HG03196 (cell line): ENCODE measurements at regions not wholly inside any gene's neighbourhood (a gene's known extent, or its start where the extent isn't known, plus 50 kb on each side); places are given as distances from the start of the nearest gene placed in this dataset.

Experiments
- ATAC-seq: cut with Tn5 transposase; IDR thresholded peaks from one replicate; pipeline ENCODE4 v1.9.1; 2021; ENCODE audit not compliant: unreplicated experiment

GRCh38 chr2:58669998-58670397 lies 428.9 kb upstream of the FANCL start:
- ATAC-seq, result no peak

DNA sequence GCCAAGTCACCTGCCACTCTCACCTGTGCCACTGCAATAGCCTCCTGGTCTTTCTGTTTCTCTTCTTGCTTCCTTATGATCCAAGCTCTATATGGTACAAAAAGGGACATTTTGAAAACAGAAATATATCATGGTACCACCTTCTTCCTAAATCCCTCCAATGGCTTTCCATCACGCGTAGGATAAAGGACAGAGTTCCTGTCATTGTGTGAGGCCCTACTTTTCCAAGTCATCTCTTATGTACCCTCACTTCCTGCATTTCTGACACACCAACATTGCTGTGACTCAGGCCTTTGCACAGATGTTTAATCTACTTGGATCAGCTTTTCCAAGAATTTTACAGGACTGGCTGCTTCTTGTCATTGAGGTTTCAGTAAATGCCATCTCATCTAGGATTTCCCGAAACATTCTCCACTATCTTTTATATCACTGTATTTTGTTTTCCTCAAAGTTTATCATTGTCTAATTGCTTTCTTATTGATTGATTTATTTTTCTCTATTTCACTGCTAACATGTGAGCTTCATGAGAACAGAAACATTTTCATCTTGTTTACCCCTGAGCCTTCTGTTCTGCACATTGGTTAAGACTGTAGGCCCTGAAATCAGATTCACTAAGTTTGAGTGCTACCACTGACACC lies 426.1 kb upstream of the FANCL start:
- ATAC-seq, result no peak

DNA sequence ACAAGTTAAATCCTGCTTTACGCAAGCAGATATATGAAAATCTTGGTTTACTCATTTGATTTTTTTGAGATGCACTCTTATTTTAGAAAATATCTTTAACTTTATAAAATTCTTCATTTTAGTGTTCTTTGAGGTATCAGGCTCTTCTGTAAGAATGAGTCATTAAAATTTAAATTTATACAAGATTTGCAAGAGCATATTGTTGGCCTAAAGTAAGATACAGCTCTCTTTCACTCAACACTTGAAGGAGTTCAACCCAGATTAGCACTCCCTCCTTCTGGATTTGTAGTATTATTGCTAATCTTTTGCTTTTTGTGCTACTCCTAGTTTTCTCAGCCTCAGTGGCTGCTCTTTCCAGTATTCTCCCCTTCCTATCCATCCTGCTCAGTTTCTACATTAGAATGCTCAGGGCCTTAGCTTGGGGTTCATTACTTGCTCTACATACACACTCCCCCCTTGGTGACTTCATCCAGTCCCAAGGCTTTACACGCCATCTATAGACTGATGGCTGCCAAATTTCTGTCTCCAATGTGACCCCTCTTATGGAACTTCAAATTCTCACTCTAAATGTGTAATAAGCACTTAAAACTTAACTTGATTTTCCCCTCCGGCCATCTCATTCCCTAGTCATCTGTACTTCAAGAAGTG lies 425.3 kb upstream of the FANCL start:
- ATAC-seq, result no peak

DNA sequence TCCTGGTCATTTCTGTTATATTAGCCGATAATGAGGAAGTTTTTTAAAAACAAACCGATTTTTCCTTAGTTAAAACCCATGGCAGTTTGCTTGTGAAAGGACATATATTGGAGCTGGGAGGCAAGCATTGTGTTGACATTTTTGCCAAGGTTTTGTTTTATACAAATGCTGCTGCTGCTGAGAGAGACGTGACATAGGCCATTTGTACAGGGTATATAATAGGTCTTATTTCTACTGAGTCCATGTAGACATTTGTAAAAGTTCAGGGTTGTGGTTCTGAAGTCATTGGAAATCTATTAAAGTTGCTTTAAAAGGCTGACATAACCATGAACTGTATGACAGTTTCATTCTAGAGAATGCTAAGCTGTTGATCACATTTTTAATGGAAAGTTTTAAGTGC lies 424.0 kb upstream of the FANCL start:
- no peak for ATAC-seq

- ATAC-seq, result no peak
These were observed 423.5 kb upstream of the FANCL start for GRCh38 chr2:58664523-58665151.

DNA sequence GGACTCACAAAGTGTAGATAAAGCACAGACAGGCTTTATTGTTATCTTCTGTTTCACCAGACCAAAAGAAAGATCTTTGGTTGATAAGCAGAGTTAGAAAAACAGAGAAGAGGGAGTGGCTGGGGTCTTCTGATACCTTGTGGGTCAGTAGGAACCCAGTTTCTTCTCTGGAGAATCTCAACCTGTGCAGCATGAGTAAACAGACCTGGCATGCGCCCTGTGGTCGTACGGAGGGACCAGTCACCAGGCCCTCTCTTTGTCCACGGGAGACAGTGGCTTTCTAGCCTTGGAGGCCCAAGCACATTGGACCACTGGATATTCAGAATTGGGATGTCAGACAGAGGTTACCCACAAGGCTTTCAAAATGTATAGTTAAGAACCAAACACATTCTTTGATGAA lies 418.9 kb upstream of the FANCL start:
- no peak for ATAC-seq

DNA sequence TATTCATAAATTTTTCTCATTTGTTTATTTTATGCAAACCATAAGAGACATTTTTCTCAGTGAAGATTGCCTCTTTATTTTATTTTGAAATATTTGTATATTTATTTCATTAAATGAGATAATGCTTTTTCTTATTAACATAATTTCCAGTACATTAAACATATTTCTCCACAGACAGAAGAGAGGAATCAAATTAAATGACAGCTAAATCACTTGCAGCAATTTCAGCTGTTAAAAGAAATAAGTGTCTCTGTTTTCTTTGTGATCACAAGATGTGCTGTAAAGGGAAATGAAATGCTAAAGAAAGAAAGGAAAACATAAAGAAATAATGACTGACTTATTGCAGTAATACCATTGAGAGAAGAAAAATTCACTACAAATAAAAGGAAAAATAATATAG lies 414.0 kb upstream of the FANCL start:
- ATAC-seq, result no peak

GRCh38 chr2:58651930-58652329 lies 410.8 kb upstream of the FANCL start:
- ATAC-seq, result no peak

DNA sequence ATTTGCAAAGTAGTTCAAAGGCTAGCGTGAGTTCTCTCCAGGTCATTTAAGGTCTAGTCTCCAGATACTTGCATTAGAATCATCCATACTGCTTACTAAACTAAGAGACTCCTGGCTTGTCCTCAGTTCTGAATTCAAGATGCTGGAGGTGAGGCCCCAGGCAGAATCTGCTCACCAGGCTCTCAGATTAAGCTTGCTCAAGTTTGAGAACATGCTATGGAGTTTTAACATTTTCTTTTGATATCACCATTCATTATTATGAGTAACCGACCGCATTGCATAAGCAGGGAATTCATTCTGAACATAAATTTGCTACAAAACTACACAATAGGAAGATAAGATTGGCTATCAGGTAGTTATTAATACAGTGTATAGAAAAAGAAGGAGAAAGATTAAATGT lies 409.7 kb upstream of the FANCL start:
- ATAC-seq, result no peak

DNA sequence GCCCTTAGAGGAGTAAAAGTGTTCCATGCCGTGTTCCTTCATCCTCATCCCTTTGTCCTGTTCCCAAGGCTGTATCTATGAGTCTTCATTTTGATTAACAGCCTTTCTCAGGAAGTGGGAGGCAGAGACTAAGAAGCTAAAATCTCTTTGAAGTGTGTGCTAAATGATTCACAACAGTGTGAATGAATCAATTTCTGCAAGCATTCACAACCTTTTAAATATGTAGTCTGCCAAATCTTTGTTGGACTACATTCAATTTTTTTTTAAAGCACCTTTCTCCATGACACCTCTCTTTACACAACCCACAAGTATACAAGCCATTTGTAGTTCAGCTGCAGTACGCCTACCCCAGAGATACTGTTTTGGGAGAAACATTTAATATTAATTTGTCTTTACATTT lies 408.6 kb upstream of the FANCL start:
- no peak for ATAC-seq

- ATAC-seq, result no peak
These were observed 403.9 kb upstream of the FANCL start for GRCh38 chr2:58645017-58645416.

DNA sequence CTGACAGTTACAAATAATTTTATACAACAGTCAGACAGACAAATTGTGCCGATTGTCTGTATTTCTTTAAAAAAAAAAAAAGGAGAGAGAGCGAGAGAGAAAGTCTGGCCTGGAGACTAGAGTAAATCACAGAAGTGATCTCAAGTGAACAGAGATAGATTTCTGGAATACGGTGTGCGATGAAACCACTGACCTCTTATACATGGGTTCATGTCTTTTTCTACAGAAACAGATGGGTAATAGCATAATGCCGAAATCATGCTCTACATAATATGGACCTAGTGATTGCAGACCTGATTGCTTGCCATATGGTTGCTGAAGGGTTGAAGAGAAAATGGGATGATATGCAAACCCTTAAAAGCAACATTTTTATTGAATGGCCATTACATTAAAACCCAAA lies 403.3 kb upstream of the FANCL start:
- no peak for ATAC-seq

DNA sequence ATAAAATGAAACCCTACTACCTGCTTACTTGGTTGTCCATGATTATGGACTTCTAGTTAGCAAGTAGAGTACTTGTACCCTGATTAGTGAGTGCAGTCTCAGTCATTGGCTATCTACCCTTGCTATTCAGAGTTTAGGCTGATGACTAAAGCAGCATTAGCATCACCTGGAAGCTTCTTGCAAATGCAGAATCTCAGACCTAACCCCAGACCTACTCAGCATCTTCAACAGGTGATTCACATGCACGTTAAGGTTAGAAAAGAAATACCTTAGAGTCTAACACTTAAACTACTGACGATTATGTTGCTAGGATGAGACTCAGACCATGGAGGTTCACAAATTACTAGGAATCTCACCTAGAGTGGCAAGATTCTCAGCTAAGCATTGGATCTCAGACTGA lies 399.9 kb upstream of the FANCL start:
- ATAC-seq, result no peak

- no peak for ATAC-seq
These were observed 398.9 kb upstream of the FANCL start for GRCh38 chr2:58640042-58640441.

DNA sequence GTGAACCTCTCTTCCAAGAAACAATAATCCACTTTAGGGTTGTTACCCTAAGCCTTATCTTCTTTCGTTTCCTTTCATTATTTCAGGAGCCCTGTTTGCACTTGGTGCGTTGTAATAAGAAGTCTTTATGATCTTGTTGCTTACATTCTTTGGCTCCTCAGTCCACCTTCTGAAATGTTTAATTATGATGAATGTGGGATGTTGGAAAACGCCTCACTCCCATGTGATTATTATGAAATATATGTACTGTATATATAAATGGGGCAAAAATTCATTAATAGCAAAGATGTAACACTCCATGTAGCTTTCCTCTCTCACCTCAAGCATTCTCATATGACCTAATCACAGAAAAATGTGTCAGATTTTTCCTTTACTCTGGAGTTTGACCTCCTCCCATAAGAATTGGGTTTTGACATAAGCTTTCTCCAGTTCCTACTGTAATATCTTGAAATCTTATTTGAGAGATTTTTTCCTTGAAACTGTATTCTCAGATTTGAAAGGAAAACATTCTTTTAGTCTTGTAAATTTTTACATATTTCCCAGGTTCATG lies 397.2 kb upstream of the FANCL start:
- no peak for ATAC-seq

- no peak for ATAC-seq
These were observed 395.7 kb upstream of the FANCL start for GRCh38 chr2:58636872-58637271.

- no peak for ATAC-seq
These were observed 394.8 kb upstream of the FANCL start for GRCh38 chr2:58635801-58636375.

GRCh38 chr2:58634653-58635370 lies 393.7 kb upstream of the FANCL start:
- no peak for ATAC-seq

DNA sequence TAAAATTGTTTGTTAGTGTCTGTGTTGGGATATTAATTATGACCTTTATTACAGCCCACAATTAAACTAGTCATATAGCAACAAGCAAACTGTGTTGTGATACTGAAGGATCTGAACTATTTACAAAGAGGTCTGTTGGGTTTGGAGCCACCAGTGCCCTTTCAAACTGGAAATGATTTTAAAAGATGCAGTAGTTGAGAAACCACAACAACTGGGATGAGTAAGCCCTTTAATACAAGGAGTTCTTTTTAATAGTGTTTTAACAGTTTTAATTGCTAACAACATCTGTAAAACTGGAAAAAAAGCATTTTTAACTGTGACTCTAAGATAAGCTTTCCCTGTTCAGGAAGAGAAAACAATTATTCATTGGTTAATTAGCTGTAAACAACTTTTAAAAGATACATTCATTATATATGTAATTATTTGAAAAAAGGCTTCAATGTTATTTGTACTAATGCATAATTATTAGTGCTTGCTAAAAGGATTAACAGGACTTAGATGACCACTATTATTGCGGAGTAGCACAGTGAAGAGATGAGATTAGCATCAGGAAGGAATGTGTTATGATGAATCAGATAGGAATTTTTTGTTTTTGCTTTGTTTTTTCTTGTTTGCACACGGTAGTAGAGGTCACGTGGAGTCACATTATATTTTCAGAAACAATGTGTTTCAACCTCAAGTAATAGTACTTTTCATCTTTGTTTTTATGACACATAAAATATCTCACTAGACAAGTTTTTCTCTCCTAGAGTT lies 392.7 kb upstream of the FANCL start:
- ATAC-seq, result no peak

DNA sequence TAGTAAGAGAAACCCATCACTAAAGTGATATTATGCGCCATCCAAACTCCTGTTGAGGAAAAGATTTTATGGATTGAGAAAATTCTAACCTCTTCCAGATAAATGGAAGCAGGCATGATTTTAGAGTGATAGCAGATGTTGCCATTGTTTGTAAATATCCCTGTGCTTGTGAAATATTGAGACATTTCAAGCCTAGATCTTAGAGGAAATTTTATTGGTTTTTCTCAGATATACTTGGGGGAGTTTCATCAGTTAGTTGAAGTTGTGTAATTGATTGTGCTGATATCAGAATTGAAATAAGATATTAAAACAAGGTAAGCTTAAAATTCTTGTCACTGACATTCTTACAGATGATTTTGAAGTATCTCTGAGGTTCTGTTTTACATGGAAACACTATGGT lies 390.9 kb upstream of the FANCL start:
- no peak for ATAC-seq
